ENCODE measurements at regions not wholly inside any gene's neighbourhood (a gene's known extent, or its start where the extent isn't known, plus 50 kb on each side); places are given as distances from the start of the nearest gene placed in this dataset.

DNA sequence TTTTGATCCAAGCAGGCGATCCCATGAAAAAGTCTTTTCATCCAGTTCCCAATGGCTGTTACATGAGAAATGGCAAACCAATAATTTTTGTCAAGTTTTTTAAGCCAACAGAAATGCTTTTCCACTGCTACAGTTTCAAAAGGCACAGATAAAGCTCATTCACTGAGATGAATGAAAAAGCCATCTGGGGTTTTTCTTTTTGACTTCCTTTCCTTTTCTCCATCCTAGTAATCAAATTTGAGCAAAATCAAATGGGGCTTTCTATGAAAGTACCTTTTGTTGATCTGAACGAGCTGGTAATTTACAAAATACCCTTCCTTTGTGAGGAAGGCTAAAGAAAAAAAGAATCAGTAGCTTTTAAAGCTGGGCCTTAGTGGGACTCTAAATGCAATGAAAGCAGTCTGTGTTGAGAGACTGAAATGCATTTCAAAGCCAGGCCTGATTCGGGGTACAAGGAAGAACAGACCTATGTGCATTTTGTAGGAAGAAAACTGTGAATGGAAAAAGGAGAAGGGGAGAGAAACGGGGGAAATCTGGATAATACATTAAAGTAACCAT, 185.2 kb upstream of the DNAJC19 start:
- TF ChIP-seq TAF1 (IDR thresholded peaks at IDR 0.05; ENCODE audit: borderline replicate concordance, insufficient read depth, low read length) (no peak), POLR2AphosphoS5 (IDR thresholded peaks at IDR 0.05; ENCODE audit: low read depth, low read length) (no peak)
- TF ChIP-seq, protein P1, sequence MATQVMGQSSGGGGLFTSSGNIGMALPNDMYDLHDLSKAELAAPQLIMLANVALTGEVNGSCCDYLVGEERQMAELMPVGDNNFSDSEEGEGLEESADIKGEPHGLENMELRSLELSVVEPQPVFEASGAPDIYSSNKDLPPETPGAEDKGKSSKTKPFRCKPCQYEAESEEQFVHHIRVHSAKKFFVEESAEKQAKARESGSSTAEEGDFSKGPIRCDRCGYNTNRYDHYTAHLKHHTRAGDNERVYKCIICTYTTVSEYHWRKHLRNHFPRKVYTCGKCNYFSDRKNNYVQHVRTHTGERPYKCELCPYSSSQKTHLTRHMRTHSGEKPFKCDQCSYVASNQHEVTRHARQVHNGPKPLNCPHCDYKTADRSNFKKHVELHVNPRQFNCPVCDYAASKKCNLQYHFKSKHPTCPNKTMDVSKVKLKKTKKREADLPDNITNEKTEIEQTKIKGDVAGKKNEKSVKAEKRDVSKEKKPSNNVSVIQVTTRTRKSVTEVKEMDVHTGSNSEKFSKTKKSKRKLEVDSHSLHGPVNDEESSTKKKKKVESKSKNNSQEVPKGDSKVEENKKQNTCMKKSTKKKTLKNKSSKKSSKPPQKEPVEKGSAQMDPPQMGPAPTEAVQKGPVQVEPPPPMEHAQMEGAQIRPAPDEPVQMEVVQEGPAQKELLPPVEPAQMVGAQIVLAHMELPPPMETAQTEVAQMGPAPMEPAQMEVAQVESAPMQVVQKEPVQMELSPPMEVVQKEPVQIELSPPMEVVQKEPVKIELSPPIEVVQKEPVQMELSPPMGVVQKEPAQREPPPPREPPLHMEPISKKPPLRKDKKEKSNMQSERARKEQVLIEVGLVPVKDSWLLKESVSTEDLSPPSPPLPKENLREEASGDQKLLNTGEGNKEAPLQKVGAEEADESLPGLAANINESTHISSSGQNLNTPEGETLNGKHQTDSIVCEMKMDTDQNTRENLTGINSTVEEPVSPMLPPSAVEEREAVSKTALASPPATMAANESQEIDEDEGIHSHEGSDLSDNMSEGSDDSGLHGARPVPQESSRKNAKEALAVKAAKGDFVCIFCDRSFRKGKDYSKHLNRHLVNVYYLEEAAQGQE (IDR thresholded peaks at IDR 0.05; ENCODE audit: insufficient read depth in 1 of 2, low read depth in 2 of 2, low read length in 2 of 2), result no peak

Measured in PFSK-1 (cell line).